GM12875 (cell line): ENCODE measurements at regions not wholly inside any gene's neighbourhood (a gene's known extent, or its start where the extent isn't known, plus 50 kb on each side); places are given as distances from the start of the nearest gene placed in this dataset.
"Not testable (repeated sequence)": the region's sequence is repeated elsewhere in the genome, so short reads cannot be mapped to it uniquely, and the experiment has no call there.

ENCODE experiments used
- H3K4me3 ChIP-seq: one replicate; pipeline ENCODE4 v1.5.1; 2011; ENCODE audit warnings: low read depth, low read length, control low read depth
- TF ChIP-seq, protein P1 (sequence below): IDR thresholded peaks from 2 replicates; pipeline ENCODE4 v1.5.1; 2011; ENCODE audit warnings: low read depth, mild to moderate bottlenecking, control low read depth, inconsistent platforms, low read length, moderate library complexity, borderline replicate concordance; ENCODE audit not compliant: insufficient read depth

DNA sequence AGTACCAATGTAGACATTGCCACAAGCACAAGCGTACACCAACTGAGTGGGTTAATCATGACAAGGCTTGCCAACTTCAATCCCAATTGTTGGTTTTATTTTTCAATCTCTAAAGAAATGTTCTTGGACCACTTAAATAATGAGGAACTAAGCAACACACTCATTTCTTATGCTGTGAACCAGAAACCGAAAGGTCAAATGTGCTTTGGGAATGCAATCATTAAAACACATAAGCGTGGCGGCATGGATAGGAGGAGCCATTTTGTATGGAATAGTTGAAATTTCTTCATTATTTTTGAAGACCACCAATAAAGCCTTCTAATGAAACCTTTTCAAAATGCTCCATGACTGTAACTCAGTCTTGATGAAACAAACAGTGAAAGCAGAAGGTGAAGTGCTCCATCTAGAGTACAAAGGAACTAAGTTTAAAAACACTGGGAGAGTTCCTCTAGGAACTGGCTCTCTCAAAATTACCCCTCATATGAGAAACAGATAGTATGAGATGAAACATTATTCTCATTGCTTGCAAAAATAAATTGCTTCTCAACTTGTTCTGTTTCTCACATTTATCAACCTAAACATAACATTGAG is 113.2 kb upstream of the CHST9 start:
- no peak overlapping the region for H3K4me3 ChIP-seq
- TF ChIP-seq, protein P1, sequence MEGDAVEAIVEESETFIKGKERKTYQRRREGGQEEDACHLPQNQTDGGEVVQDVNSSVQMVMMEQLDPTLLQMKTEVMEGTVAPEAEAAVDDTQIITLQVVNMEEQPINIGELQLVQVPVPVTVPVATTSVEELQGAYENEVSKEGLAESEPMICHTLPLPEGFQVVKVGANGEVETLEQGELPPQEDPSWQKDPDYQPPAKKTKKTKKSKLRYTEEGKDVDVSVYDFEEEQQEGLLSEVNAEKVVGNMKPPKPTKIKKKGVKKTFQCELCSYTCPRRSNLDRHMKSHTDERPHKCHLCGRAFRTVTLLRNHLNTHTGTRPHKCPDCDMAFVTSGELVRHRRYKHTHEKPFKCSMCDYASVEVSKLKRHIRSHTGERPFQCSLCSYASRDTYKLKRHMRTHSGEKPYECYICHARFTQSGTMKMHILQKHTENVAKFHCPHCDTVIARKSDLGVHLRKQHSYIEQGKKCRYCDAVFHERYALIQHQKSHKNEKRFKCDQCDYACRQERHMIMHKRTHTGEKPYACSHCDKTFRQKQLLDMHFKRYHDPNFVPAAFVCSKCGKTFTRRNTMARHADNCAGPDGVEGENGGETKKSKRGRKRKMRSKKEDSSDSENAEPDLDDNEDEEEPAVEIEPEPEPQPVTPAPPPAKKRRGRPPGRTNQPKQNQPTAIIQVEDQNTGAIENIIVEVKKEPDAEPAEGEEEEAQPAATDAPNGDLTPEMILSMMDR, result no peak

DNA sequence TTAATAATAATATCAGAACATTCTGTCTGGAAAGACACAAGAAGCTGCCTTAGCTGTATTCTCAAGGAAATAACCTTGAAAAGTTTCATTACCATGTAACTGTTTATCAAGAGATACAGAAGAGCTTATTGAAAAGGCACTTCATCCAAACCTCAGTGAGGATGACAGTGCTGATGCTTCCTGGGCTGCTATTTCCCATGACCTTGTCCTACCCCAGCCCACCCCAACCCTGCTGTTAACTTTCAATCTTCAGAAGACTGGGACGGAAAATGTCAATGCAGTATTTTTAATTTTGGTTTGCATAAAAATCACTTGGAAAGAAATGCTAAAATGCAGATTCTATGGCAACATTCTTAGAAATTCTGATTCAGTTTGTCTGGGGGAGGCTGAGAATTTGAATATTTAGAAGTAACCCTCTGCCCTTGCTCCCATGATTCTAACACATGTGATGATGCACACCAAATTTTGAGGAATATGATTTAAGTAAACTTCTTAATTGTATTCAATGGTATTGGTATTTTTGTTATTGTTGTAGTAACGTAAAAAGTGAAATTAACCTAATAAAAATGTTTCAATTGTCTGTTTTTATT is 101.0 kb upstream of the CHST9 start:
- not testable (repeated sequence) for H3K4me3 ChIP-seq

DNA sequence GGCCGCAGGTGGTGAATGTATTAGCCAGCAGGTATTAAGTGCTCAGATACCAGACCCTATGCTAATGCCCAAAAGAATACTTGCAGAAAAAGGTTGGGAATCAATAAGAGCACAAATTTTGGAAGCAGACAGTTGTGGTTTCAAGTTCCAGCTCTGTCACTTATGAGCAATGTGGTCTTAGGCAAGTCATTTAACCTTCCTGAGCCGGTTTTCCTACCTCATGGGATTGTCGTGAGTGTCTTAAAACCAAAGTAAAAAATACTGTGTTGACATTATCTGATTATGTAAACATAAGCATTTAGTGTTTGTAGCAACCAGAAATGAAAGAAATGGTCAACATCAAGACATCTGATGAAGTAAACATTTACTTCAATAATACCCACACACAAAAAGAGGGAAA is 93.0 kb upstream of the CHST9 start:
- no peak overlapping the region for H3K4me3 ChIP-seq
- TF ChIP-seq, protein P1, result no peak

DNA sequence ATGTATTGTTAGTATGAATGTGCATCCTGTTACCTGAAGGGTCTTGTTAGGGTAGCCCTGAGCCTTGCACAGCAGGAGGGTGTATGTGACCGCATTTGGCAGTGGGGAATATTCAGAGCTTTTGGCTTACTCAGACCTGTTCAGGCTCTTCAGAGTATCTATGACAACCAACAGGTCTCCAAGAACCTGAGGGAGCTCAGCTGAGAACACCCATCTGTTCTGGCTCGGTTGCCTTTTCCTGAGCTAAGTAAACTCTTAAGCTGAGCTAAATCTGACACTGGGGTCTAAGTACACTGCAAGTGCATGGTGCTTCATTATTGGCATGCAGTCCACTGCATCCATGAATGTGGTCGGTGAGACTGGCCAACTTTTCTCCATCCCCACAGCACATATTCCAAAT is 92.4 kb upstream of the CHST9 start:
- TF ChIP-seq, protein P1, result no peak
- H3K4me3 ChIP-seq, result no peak overlapping the region

DNA sequence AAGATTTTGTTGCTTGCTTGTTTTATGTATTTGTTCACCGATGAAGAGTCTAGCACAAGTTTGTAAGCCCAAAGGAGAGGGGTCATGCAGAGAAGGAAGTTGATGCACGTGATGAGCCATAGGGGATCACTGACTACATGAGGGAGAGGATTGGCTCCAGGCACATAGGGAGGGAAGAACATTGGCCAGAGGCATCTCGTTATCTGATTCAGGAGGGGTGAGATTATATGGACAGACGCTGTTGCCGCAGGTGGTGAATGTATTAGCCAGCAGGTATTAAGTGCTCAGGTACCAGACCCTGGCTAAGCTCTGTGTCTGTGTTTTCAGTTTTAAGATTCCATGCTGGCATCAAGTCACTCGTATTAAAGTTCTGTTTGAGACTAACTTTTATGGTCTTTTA is 91.8 kb upstream of the CHST9 start:
- TF ChIP-seq, protein P1, result no peak
- no peak overlapping the region for H3K4me3 ChIP-seq

DNA sequence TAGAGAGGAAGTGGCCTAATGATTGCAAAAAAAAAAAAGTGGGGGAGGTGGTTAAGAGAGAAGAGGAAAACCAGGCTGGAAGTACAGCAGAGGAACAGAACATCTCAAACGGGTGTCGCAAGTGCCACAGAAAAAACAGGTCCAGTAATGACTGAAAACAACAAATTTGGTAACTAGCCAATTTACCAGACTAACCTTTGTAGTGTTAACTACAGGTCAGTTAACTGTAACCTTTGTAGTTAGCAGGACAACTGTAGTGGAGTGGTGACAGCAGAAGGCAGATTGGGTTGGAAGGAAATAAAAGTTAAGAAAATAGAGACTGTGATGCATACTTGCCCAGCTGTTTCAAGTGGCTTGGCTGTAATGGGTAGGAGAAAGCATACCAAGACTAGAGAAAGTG is 91.4 kb upstream of the CHST9 start:
- no peak overlapping the region for H3K4me3 ChIP-seq
- TF ChIP-seq, protein P1, result no peak

DNA sequence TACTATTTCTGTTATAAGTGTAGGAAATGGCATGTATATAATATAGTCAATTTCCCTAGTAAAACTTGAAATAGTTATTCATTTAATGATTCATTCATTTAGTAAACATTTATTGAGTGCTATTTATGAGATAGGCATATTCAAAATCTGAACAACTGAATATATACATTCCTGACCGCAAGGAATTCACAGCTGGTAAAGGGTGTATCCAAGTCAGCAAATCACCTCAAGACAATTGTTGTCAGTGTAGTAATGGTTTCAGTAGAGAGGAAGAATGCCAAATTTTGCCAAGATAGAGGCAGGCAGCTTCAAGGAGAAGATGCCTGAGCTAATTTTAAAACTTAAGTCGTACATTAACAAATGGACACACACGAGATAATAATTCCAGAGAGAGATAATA is 89.8 kb upstream of the CHST9 start:
- TF ChIP-seq, protein P1, result no peak
- H3K4me3 ChIP-seq, result no peak overlapping the region
